ENCODE measurements at regions not wholly inside any gene's neighbourhood (a gene's known extent, or its start where the extent isn't known, plus 50 kb on each side); places are given as distances from the start of the nearest gene placed in this dataset.

- no peak for TF ChIP-seq POLR2A (IDR thresholded peaks at IDR 0.05)
- no peak for TF ChIP-seq CTCF (IDR thresholded peaks at IDR 0.05)
Measured at GRCh38 chr1:30417001-30417700, 306.2 kb downstream of the MATN1 start.

Data from upper lobe of left lung (tissue), 4 donors.